ENCODE measurements at regions not wholly inside any gene's neighbourhood (a gene's known extent, or its start where the extent isn't known, plus 50 kb on each side); places are given as distances from the start of the nearest gene placed in this dataset.

GRCh38 chr17:71964559-71964958, 156.3 kb upstream of the SOX9 start:
- TF ChIP-seq POLR2A (IDR thresholded peaks at IDR 0.05): no peak
- TF ChIP-seq POLR2AphosphoS5 (IDR thresholded peaks at IDR 0.05): no peak
- TF ChIP-seq, protein P1, sequence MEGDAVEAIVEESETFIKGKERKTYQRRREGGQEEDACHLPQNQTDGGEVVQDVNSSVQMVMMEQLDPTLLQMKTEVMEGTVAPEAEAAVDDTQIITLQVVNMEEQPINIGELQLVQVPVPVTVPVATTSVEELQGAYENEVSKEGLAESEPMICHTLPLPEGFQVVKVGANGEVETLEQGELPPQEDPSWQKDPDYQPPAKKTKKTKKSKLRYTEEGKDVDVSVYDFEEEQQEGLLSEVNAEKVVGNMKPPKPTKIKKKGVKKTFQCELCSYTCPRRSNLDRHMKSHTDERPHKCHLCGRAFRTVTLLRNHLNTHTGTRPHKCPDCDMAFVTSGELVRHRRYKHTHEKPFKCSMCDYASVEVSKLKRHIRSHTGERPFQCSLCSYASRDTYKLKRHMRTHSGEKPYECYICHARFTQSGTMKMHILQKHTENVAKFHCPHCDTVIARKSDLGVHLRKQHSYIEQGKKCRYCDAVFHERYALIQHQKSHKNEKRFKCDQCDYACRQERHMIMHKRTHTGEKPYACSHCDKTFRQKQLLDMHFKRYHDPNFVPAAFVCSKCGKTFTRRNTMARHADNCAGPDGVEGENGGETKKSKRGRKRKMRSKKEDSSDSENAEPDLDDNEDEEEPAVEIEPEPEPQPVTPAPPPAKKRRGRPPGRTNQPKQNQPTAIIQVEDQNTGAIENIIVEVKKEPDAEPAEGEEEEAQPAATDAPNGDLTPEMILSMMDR (IDR thresholded peaks at IDR 0.05): no peak
